H1 (cell line): ENCODE measurements at regions not wholly inside any gene's neighbourhood (a gene's known extent, or its start where the extent isn't known, plus 50 kb on each side); places are given as distances from the start of the nearest gene placed in this dataset.

Source experiments
- CTCF ChIA-PET: fragments of 300-600 bp; sonication (Branson Sonifier 250); formaldehyde crosslinking; loops from one replicate; lab custom pipeline; 2021; ENCODE audit not compliant: partially characterized antibody; lab: Charles Lee
- POLR2A ChIA-PET: fragments of 300-600 bp; sonication (Branson Sonifier 250); formaldehyde crosslinking; loops from one replicate; lab custom pipeline; 2021; ENCODE audit warnings: inconsistent platforms; ENCODE audit not compliant: partially characterized antibody; lab: Charles Lee
- DNase-seq, 2 experiments: peaks; one replicate each; pipeline versions ENCODE4 v3.0.0 to v3.0.0-alpha.2; 2010 to 2022; ENCODE audit warnings: low spot score in 2 of 2, low read depth in 1 of 2, mixed read lengths in 1 of 2
- FAIRE-seq: peaks from 2 replicates; lab custom pipeline; 2011; peaks lifted over from hg19 to GRCh38; lab: Jason Lieb, UNC
- H2AFZ ChIP-seq: 2 replicates; pipeline ENCODE4 v1.8.1; 2012; ENCODE audit warnings: low read length, inconsistent platforms
- H2AK5ac ChIP-seq: 2 replicates; pipeline ENCODE4 v1.6.1; 2013; ENCODE audit warnings: low read depth, low read length
- H2BK120ac ChIP-seq: replicated peaks from 2 replicates; pipeline ENCODE3; 2013; ENCODE audit warnings: low read depth, low read length, inconsistent platforms
- H2BK12ac ChIP-seq: 2 replicates; pipeline ENCODE4 v1.6.1; 2013; ENCODE audit warnings: low read depth, low read length
- H2BK15ac ChIP-seq: 2 replicates; pipeline ENCODE4 v1.6.1; 2013; ENCODE audit warnings: low read length
- H2BK20ac ChIP-seq: 2 replicates; pipeline ENCODE4 v1.6.1; 2013; ENCODE audit warnings: low read length
- H2BK5ac ChIP-seq: 2 replicates; pipeline ENCODE4 v1.6.1; 2013; ENCODE audit warnings: low read depth, low read length
- H3K14ac ChIP-seq: 2 replicates; pipeline ENCODE4 v1.6.1; 2013; ENCODE audit warnings: inconsistent platforms; ENCODE audit not compliant: insufficient read length
- H3K18ac ChIP-seq: 2 replicates; pipeline ENCODE4 v1.6.1; 2013; ENCODE audit warnings: low read length; ENCODE audit errors: extremely low read depth
- H3K23ac ChIP-seq: 2 replicates; pipeline ENCODE4 v1.6.1; 2013; ENCODE audit warnings: inconsistent platforms; ENCODE audit not compliant: insufficient read length
- H3K23me2 ChIP-seq: 2 replicates; pipeline ENCODE4 v1.6.1; 2013; ENCODE audit warnings: low read depth, low read length
- H3K27ac ChIP-seq: 2 replicates; pipeline ENCODE4 v1.6.1; 2011; ENCODE audit warnings: low read depth, low read length, inconsistent platforms
- H3K27me3 ChIP-seq, 4 experiments: replicated peaks in 1 of 4; 1 replicate in 1 of 4; 2 replicates in 3 of 4; pipeline versions ENCODE4 v1.6.1 to v1.8.1; 2011 to 2013; ENCODE audit warnings: low read length in 3 of 4, mild to moderate bottlenecking in 3 of 4, inconsistent platforms in 2 of 4, mixed read lengths in 2 of 4, moderate library complexity in 1 of 4; ENCODE audit not compliant: control insufficient read depth in 3 of 4, insufficient read depth in 3 of 4; ENCODE audit errors: extremely low read depth in 1 of 4
- H3K36me3 ChIP-seq, 4 experiments: 2 replicates each; pipeline versions ENCODE4 v1.6.1 to v1.8.1; 2011 to 2013; ENCODE audit warnings: mild to moderate bottlenecking in 4 of 4, low read length in 3 of 4, moderate library complexity in 2 of 4, control low read depth in 1 of 4, inconsistent platforms in 1 of 4; ENCODE audit not compliant: insufficient read depth in 4 of 4, control insufficient read depth in 2 of 4
- H3K4ac ChIP-seq: replicated peaks from 2 replicates; pipeline ENCODE3; 2013; ENCODE audit warnings: low read length, low read depth, mixed read lengths, inconsistent platforms; ENCODE audit not compliant: insufficient read length
- H3K4me1 ChIP-seq, 4 experiments: replicated peaks in 1 of 4; 1 replicate in 1 of 4; 2 replicates in 3 of 4; pipeline versions ENCODE4 v1.6.1 to v1.8.1; 2011 to 2013; ENCODE audit warnings: low read length in 3 of 4, inconsistent platforms in 2 of 4, mixed read lengths in 1 of 4; ENCODE audit not compliant: insufficient read depth in 4 of 4, control insufficient read depth in 3 of 4
- H3K4me2 ChIP-seq, 2 experiments: 2 replicates each; pipeline versions ENCODE4 v1.6.1 to v1.8.1; 2011 to 2013; ENCODE audit warnings: low read depth in 2 of 2, low read length in 2 of 2, control low read depth in 1 of 2, inconsistent platforms in 1 of 2, mild to moderate bottlenecking in 1 of 2; ENCODE audit not compliant: insufficient read depth in 1 of 2
- H3K4me3 ChIP-seq, 4 experiments: fragments of 200-600, 300-600 bp in 1 of 4; sonication (generic), shearing (Covaris generic), sonication (Bioruptor Twin) in 1 of 4; 2 replicates each; pipeline versions ENCODE4 v1.5.1 to v1.8.1; 2011 to 2016; ENCODE audit warnings: low read length in 4 of 4, low read depth in 3 of 4, control low read depth in 2 of 4, inconsistent platforms in 2 of 4, mild to moderate bottlenecking in 2 of 4, mixed read lengths in 1 of 4, moderate library complexity in 1 of 4; ENCODE audit not compliant: insufficient read depth in 2 of 4; ENCODE audit errors: extremely low read depth in 1 of 4
- H3K56ac ChIP-seq: replicated peaks from 2 replicates; pipeline ENCODE3; 2013; ENCODE audit warnings: low read depth, mild to moderate bottlenecking, mixed read lengths, low read length, inconsistent platforms; ENCODE audit not compliant: insufficient read length
- H3K79me1 ChIP-seq: 2 replicates; pipeline ENCODE4 v1.6.1; 2013; ENCODE audit warnings: low read depth, low read length, control low read depth
- H3K79me2 ChIP-seq, 2 experiments: 2 replicates each; pipeline versions ENCODE4 v1.6.1 to v1.8.1; 2012 to 2013; ENCODE audit warnings: low read length in 2 of 2, mild to moderate bottlenecking in 2 of 2, inconsistent platforms in 1 of 2; ENCODE audit not compliant: insufficient read depth in 2 of 2, control insufficient read depth in 1 of 2
- H3K9ac ChIP-seq, 4 experiments: replicated peaks in 1 of 4; 1 replicate in 1 of 4; 2 replicates in 3 of 4; pipeline versions ENCODE4 v1.6.1 to v1.8.1; 2011 to 2013; ENCODE audit warnings: low read depth in 3 of 4, low read length in 3 of 4, control low read depth in 2 of 4, mild to moderate bottlenecking in 2 of 4, moderate library complexity in 2 of 4, inconsistent platforms in 1 of 4; ENCODE audit errors: extremely low read depth in 1 of 4
- H3K9me3 ChIP-seq, 2 experiments: 2 replicates each; pipeline versions ENCODE4 v1.6.1 to v1.8.1; 2012 to 2013; ENCODE audit warnings: mild to moderate bottlenecking in 2 of 2, moderate library complexity in 2 of 2, control low read depth in 1 of 2, inconsistent platforms in 1 of 2, low read depth in 1 of 2, low read length in 1 of 2, mixed read lengths in 1 of 2; ENCODE audit not compliant: insufficient read depth in 2 of 2
- H4K20me1 ChIP-seq, 2 experiments: replicated peaks in 1 of 2; 2 replicates each; pipeline versions ENCODE3 to v1.8.1; 2011 to 2013; ENCODE audit warnings: inconsistent platforms in 2 of 2, low read length in 2 of 2, mild to moderate bottlenecking in 1 of 2; ENCODE audit not compliant: insufficient read depth in 2 of 2, control insufficient read depth in 1 of 2
- H4K5ac ChIP-seq: 2 replicates; pipeline ENCODE4 v1.6.1; 2013; ENCODE audit warnings: low read length, low read depth, mixed read lengths, inconsistent platforms; ENCODE audit not compliant: insufficient read length
- H4K8ac ChIP-seq: 2 replicates; pipeline ENCODE4 v1.8.0; 2013; ENCODE audit warnings: mild to moderate bottlenecking, moderate library complexity, low read length, inconsistent platforms; ENCODE audit not compliant: insufficient read depth; ENCODE audit errors: extremely low read depth
- H4K91ac ChIP-seq: replicated peaks from 2 replicates; pipeline ENCODE3; 2013; ENCODE audit warnings: low read length, mixed read lengths, inconsistent platforms; ENCODE audit not compliant: insufficient read length
- CHD7 ChIP-seq: fragments of 300-600 bp; sonication (generic); IDR thresholded peaks from 2 replicates; pipeline ENCODE4 v1.7.1; 2012; ENCODE audit warnings: low read length, moderate library complexity, mild to moderate bottlenecking, inconsistent platforms; ENCODE audit not compliant: insufficient replicate concordance
- WGBS, 2 experiments: shearing (Covaris generic) in 1 of 2; methylation state at CpG; one replicate each; pipeline versions ENCODE4 v1.1.6 to v1.1.7; 2013 to 2015; ENCODE audit warnings: low lambda C conversion rate in 2 of 2, mixed read lengths in 2 of 2, inconsistent platforms in 1 of 2, low coverage in 1 of 2, missing lambda C conversion rate in 1 of 2; ENCODE audit not compliant: insufficient replicate concordance in 2 of 2, insufficient coverage in 1 of 2, insufficient read length in 1 of 2; ENCODE audit errors: extremely low coverage in 1 of 2, missing lambda C conversion rate in 1 of 2; 5-methylcytosine and 5-hydroxymethylcytosine counted together

- Histone ChIP-seq H3K27ac (no peak overlapping the region), H2AK5ac (no peak overlapping the region), H4K5ac (no peak overlapping the region), H3K79me2 (no peaks in the 10 kb centered on the region), H2AFZ (no peak overlapping the region), H3K4me3 (no peak overlapping the region), H3K4me2 (no peak overlapping the region), H4K20me1 (no peaks in the 10 kb centered on the region), H3K9me3 (peaks cover 0 to 12% of the 10 kb centered on the region in 2 experiments; a peak in 1 of 4 replicates), H3K14ac (no peak overlapping the region), H3K79me1 (no peaks in the 10 kb centered on the region), H3K56ac (no peak overlapping the region), H3K9ac (no peak overlapping the region), H2BK20ac (no peak overlapping the region), H4K8ac (no peak overlapping the region), H3K4ac (no peak overlapping the region), H2BK12ac (no peak overlapping the region), H4K91ac (no peak overlapping the region), H3K36me3 (no peaks in the 10 kb centered on the region), H3K18ac (no peak overlapping the region), H3K4me1 (peaks cover 0 to 3% (median 0%) of the 10 kb centered on the region in 4 experiments; a peak in 3 of 7 replicates), H3K27me3 (no peaks in the 10 kb centered on the region), H3K23ac (no peak overlapping the region), H2BK5ac (no peak overlapping the region), H2BK120ac (no peak overlapping the region), H3K23me2 (no peaks in the 10 kb centered on the region), H2BK15ac (no peak overlapping the region)
- ChIA-PET CTCF (no interaction called here), POLR2A (no interaction called here)
- WGBS, 2 experiments: 91% methylated on average over 2 of the region's 2 CpGs; no CpG with 5 or more reads in 1 of the 2 experiments
- no peak for DNase-seq
- FAIRE-seq: no peak
- TF ChIP-seq CHD7: no peak
Observed at GRCh38 chr5:121105921-121106320, 641.8 kb downstream of the PRR16 start.
